DMS114 treated with DMSO at 0.1 percent for 48 hours (cell line): ENCODE measurements at regions not wholly inside any gene's neighbourhood (a gene's known extent, or its start where the extent isn't known, plus 50 kb on each side); places are given as distances from the start of the nearest gene placed in this dataset.
"Not testable (repeated sequence)": the region's sequence is repeated elsewhere in the genome, so short reads cannot be mapped to it uniquely, and the experiment has no call there.

Experiments used
- DNase-seq: peaks from one replicate; lab custom pipeline; 2025; ENCODE audit not compliant: unreplicated experiment; lab: John Stamatoyannopoulos, UW

DNA sequence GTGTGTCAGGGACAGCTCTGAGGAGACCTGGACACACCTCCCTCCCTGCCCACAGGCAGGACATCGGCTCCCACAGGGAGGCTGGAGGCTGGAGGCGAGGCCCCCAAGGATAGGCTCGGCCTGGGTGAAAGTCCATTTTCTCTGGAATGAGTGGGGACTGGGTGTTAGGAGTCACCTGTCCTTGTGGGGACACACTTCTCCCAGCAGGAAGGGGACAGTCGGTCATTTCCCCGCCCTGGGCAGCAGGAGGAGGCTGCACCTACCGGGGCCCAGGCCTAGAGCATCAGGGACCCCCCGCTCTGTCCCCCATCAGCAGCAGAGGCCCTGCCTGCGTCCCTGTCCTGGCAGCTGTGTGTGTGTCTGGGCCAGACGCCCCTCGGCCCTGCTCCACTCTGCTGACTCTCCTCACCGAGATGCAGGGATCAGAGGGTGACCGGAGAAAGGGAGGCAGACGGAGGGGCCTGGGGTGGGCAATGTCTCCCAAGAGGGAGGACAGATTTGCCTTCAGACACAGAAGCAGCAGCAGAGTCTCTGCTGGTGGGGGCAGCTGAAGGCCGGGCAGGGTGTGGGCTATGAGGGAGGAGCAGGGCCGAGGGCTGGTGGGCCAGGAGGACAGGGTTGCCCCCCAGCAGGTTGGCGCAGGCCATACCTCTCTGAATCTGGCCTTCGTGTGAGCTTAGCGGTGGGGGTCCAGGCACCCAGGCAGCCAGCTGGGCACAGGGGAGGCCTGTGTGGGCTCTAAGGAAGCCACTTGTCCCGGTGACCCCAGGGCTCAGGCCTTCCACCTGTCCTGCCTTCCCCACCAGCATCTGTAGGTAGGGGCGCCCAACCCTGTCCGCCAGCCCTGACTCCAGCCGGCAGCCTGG lies 125.7 kb upstream of the NKX1-1 start:
- DNase-seq: no peak

- no peak for DNase-seq
Measured at GRCh38 chr4:1530356-1530755, 124.1 kb upstream of the NKX1-1 start.

DNA sequence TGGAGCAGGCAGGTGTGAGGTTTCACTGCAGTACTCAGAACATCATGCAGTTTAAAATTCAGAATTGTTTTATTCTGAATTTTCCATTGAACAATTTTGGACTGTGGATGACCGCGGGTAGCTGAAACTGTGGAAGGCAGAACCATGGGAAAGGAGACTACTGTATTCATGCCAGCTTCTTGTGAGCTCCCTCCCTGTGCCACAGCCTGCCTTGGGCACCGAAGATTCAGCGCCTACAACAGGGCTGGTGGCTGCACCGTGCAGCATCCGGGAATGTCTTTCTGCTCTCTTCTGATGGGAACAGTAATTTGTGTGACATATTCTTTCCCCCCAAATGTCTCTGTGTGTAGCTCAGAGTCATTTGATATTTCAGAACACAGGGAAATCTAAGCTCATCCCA lies 118.5 kb upstream of the NKX1-1 start:
- no peak for DNase-seq

- no peak for DNase-seq
Measured at GRCh38 chr4:1523907-1524636, 117.8 kb upstream of the NKX1-1 start.

DNA sequence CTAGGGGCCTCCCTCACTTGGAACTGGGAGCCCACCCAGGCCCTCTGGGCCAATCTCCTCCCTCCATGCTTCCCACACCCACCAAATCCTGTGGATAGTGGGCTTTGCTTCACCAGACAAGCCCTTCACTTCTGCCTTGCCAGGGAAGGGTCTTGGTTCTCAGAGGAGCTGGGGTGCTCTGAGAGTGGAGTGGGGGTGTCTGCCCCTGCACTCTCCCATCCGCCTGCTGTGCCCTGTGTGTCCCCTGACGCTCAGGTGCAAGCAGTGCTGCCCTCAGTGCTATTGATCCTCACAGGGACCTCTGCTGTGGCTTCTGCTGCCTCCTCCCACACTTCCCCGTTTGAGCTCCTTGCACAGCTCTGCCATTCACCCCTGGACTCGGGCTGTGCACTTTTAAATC lies 117.3 kb upstream of the NKX1-1 start:
- DNase-seq: no peak

DNA sequence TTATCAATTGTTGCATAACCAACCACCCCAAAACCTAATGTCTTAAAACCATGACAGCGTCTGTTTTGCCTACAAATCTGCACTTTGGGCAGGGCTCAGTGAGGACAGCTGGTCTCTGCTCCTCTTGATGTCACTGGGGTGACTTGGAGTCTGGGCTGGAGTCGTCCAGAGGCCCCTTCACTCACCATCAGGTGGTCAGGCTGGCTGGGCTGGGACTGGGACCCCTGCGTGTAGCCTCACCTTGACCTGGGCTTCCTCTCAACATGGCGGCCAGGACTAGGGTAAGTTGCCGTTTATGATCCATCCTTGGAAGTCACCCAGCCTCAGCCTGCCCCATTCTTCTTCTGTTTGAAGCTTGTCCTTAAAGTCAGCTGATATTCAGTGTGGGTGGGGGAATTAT lies 116.8 kb upstream of the NKX1-1 start:
- DNase-seq: no peak

GRCh38 chr4:1522606-1523005 lies 116.4 kb upstream of the NKX1-1 start:
- no peak for DNase-seq

- no peak for DNase-seq
Measured at GRCh38 chr4:1521821-1522361, 115.6 kb upstream of the NKX1-1 start.

GRCh38 chr4:1520795-1521576 lies 114.7 kb upstream of the NKX1-1 start:
- not testable (repeated sequence) for DNase-seq

DNA sequence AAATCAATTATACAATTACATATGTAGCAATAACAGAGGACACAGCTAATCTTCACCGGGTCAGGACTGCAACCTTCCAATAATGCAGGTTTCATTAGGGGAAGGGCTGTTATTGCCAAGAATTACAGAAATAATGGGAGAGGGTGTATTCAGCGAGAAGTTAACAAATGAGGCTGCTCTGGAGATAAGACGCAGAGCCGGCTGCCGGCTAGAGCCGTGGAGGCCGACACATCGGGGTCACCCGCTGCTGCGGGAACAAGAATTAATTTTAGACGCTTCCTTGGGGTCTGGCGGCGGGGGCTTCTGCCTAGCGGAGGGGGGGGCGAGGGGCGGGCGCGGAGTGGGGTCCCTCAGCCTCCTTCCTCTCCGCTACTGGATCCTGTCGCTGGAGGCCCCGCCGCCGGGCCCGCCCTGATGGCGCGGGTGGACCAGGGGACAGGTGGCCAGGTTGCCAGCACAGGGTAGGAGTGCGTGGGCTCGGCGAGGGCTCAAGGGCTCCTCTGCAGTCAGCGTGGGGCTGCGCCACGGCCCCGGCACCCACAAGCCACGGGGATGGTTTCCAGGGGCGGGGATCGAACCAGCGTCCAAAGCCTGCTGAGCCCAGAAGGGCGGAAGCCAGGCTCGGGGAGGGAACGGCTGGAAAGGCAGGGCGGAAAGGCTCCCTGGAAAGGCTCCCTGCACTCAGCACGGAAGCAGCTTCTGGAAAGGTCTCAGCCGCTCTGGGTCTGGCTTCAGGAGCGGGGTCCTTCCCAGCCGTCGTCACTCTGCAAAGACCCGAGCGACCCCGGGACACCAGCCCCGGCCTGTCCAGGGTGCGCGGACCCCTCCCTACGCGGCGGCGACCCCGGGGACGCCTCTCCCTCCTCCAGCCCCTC lies 113.8 kb upstream of the NKX1-1 start:
- DNase-seq: no peak

DNA sequence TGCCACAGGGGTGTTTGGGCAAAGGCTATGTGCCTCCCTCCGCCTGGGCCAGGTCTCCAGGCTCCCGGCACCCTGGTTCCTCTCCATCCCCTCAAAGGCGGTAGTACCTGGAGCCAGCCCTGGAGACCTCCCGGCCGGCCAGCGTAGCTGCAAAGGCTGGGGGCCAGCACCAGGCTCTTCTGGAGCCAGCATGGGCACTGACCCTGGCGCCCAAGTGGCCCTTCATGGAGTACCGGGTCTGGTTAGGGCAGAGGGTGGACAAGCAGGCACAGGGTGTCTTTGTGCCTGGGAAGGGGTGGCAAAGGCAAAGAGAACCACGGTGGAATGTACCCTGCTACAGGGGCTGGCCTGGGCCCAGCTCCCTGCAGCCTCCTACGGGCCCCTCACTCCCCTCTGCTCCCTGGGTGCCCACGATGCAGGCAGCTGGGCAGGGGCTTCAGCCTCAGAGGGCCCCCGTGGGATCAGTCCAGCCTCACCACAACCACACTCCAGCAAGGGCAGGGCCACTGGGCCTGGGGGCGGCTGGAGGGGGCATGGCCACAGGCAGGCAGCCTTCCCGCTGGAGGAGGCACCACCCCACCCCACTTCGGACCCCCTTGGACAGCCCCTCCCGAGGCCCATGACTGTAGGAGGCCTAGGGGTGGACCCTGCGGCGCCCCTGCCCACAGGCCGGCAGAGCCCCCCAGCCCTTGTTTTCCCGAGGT lies 112.9 kb upstream of the NKX1-1 start:
- no peak for DNase-seq

GRCh38 chr4:1517592-1518411 lies 111.6 kb upstream of the NKX1-1 start:
- no peak for DNase-seq

DNA sequence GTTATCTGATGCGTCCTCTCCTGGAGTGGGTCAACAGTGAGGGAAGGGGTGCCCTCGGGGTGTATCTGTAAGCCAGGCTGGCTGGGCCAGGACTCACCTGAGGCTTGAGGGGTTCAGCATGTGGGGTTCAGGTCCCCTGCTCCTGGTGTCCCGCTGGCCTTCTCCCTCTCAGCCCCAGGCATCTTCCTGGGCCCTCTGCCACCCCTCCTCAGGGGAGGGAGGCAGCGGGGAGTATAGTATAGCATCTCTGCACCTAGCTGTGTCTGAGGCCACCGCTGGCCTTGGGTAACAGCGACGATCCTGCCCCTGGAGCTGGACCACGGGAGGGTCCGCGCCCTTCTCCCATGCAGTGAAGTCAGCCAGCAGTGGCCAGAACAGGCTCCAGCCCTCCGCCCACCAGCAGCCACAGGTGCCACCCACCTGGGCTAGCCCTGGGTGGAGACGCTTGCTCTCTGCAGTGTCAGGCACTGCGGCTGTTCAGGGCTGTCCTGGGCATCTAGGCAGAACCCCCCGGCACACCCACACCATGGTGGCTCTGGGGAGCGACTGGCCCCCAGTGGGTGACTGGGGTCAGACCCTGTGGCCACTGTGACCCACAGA lies 110.7 kb upstream of the NKX1-1 start:
- no peak for DNase-seq

DNA sequence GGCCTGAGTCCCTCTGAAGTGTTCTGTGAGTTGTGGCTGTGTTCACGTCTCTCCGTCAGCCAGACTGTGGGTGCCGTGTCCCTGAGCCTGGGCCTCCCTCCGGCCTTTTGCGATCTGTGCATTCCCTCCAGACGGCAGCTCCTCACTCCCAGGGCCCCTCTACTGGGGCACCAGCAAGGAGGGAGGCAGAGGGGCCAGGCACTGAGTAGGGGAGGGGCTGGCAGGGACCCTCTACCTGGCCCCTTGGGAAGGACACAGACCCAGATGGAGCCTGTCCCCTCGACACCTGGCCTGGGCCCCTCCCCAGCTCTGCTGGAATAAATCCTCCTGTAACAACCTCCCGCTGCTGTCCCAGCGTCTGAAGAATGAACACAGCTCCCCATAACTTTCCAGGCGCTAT lies 110.0 kb upstream of the NKX1-1 start:
- DNase-seq: no peak

- DNase-seq: no peak
Measured at GRCh38 chr4:1515763-1516162, 109.5 kb upstream of the NKX1-1 start.

GRCh38 chr4:1515156-1515555 lies 108.9 kb upstream of the NKX1-1 start:
- no peak for DNase-seq

- no peak for DNase-seq
Measured at GRCh38 chr4:1514612-1515011, 108.4 kb upstream of the NKX1-1 start.

DNA sequence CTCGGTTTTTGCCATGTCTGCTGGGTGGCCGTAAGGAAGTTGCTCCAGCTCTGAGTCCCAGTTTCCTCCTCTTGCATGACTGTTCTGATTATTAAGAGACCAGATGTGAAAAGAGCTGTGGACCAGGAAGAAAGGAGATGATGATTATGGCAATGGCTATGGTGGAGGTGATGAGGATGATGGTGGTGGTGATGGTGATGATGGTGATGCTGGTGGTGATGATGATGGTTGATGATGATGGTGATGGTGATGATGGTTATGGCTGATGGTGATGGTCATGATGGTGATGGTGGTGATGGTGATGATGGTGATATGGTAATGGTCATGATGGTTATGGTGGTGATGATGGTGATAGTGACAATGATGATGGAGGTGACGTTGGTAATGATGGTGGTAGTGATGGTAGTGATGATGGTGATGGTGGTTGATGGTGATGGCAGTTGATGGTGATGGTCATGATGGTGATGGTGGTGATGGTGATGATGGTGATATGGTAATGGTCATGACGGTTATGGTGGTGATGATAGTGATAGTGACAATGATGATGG lies 107.8 kb upstream of the NKX1-1 start:
- DNase-seq: no peak
